Stimulated activated CD4-positive, alpha-beta T cell treated with anti-CD3 and anti-CD28 coated beads, Interleukin-4, amount 100 ng/mL, for 4 hours (primary cell): ENCODE measurements at regions not wholly inside any gene's neighbourhood (a gene's known extent, or its start where the extent isn't known, plus 50 kb on each side); places are given as distances from the start of the nearest gene placed in this dataset.

Experiments
- DNase-seq, 2 experiments: peaks; one replicate each; pipeline ENCODE4 v3.0.0-alpha.2; 2020

DNA sequence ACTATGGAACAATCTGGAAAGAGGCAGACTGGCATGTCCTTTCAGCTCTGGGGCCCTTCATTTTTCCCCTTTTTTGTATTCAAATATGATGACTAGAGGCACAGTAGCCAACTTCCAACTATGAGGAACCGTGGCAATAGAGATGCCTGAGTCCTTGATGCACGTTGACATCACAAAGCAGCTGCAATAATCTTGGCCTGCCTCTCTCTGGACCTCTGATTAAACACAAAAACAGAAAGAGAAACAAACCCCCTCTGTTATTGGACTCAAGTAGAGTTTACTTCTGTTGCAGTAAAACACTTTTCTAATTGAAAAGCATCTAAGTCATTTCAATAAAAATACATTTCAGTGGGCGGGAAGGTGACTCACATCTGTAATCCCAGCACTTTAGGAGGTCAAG is 122.2 kb upstream of the GRAMD2B start:
- DNase-seq: no peak

DNA sequence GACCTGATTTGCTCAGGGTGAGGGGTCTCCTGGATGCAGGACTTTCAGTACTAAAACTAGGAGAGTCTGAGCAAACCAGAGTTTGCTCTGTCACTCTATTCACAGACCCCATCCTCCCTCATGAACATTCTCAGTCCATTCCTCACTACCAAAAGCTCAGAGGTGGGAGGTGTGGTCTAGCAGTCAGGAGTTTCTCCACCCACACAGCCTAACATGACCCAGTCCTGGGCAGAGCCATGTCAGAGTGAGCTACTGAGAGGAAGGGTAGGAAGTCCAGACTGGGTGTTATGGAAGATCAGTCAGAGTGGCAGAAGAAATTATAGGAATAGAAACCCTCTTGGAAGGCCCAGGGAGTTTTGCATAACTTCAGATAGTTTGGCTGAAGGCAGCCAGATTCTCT is 113.3 kb upstream of the GRAMD2B start:
- DNase-seq: no peak

DNA sequence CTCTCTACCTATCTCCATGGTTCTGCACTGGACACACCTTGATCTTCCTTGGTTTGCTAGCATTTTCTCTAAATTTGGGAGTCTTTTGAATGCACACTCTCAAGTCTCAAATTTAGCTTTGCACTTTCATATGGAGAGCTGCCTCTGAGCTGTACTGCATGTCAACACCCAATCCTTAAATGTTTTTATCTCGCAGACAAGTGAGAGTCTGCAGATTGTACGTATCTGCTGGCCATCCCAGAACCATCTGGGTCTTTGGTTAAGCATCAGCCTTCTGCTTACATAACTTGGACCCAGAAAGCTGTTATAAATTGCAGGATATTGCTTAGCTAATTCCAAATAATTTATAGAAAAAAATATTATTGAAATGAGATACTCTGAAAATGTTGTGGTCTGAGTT is 111.4 kb upstream of the GRAMD2B start:
- DNase-seq: no peak

DNA sequence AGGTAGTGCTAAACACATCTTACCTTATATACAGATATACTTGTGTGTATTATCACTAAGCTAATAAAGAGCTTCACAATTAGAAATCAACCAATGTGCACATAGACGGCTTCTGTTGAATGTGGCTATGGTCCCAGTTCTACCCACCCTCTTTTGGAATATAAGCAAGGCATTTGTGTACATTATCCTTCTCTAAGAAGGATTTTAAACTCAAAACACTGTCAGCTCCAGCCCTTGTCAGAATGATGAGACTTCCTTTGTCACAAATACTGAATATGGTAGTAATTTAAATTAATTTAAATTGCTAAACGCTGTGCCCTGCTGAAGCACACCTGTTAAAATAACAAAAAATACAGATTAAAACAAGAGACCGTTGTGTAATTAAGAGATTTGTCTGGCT is 107.9 kb upstream of the GRAMD2B start:
- DNase-seq: no peak

DNA sequence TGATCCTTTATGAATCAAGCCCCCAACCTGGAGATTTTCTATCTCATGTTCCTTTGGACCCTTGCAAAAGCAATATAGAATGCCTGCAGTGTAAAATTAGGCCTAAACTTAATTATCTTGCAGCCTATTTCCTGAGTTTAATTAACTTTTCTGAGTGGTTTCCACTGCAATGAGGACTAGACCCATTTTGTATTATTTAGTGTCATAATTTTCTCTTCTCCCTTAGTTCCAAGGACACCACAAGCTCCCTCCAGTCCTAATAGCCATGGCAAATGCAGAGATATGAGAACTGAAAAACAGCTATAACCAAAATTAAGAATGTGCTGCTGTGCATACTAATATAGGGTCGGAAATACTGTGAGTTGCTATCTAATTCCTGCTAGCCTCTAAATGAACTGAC is 90.9 kb upstream of the GRAMD2B start:
- no peak for DNase-seq

DNA sequence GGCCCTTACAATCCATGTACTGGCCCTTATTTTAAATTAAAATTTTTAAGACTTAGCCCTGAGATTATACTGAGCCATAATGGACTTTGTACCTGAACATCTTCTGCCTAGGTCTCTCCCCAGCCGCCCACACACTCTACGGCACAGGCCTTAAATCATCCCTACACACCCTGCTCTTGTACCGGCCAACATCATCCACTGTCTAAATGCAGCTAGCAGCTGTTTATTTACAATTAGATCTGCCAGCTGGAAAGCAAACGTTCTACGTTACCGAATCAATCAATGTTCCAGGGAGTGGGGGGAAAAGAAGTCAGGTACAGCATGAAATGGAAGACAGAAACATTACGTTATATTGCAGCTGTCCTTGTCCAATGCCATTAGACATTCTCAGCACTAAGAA is 88.4 kb upstream of the GRAMD2B start:
- DNase-seq: no peak

DNA sequence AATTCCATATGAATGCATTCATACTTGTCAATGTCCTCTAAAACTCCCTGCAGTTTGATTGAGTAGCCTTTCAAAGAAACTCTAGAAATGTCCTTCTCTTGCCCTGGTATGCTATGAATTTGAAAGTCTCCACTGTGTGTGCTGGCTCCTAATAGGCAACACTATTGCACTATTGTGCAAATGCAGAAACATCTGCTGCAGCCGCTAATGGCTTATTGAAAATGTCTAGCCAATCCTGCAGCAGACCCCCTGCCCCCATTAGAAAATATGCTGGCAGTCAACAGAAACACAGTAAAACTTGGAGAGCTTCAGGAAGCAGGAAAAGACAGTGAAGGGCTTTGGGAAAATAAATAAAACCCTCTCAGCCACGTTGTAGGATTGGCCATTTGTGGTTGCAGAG is 87.3 kb upstream of the GRAMD2B start:
- no peak for DNase-seq

DNA sequence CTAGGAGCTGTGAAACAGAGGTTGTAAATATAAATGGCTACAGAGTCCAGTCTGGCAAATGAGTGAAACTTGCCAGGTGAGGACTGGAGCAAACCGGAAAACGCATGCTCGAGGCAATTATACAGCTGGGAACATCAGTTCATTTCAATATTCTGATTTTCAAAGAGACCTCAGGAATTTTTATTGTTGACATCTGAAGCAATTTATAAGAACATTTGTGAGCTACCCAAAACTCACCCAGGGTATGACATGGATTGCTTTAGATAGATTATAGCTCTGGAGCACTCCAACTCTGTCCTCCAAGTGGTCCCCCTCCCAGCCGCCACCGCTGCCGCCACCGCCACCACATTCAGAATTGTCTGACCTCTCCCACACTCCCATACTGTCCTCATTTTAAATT is 84.6 kb upstream of the GRAMD2B start:
- no peak for DNase-seq

DNA sequence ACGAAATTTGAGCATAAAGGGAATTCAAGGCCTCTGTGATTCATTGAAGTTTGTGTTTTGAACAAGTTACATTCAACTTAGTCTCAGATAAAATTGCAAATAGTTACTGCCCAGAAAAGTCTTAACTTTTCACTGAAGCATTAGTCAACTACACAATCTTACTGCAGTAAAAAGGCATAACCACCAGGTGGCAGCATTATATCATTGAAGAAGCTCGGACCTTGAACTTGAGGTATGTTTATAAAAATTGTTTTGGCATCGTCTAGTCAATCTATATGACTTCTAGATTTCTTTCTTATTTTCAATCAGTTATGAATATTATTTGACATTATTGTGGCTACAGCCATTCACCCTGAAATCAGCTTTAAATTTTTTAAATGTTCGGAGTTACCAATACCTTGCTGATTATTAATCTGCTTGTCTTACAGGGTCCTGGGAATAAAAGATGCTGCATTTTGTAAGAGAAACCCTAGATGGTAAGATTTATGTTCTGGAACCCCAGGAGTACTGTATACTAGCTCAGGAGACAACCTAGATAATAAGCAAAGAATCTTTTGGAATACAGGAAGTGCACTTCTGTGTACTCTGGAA is 83.9 kb upstream of the GRAMD2B start:
- DNase-seq: peak; percentile 2 to 8

DNA sequence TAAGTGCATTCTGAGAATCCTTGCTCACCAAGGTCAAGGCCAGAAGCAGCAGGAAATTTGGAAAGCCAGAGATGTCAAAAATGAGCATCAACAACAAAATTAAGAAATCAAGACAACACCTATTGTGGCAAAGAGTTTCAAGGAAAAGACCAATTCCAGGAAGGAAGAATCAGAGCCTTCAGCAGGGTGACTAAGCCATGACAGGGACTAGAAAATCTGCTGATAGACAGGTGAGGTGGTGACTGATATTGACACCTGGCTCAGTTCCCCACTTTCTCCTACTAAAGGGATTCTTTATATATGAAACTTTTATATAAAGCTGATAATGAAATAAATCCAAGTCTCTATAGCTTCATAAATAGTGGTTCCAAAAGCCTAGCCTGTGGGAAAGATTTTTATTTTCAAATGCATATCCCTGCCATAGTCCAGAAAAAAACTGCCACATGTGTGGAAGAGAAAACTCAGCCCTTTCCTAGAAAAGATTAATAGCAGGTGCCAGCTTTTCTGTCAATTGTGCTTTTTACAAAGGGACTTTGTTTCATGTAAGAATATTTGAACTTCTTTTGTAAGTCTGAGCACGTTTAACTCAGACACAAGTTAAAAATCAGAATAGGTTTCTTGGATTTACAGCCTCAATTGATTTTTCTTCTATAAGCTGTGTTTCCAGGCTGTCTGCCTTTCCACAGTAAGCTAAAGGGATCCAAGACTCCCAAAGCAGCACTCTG is 81.1 kb upstream of the GRAMD2B start:
- no peak for DNase-seq

DNA sequence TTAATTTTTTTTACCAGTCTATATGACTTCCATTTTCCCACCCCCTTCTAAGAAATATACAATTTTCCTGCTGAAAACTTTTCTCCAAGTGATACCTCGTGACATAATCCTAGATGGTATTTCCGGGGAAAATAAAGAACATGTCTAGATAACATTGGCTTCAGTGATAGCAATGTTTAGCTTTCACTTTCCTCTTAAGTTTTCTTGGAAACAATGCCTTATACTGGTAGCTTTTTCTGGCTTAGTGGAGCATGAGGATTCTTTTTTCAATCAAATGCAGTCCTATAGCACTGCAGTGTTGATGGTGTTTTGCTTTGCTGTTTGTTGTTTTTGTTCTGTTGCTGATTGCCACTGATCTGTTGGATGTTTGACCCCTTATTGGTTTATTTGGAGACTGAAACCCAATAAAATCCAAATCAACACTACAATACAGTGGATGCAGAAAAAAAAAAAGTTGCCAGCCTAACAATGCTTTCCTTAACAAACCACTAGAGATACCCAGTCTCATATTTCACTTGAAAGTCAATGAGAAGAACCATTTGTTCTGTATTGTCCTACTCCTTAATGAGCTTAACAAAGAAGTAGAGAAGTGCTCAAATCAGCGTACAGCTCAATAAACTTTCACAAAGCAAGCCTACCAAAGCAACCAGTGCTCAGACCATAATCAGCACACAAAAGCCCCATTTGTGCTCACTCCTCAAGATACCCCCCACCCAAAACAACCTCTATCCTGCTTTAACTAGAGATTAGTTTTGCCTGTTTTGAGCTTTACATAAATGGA is 74.2 kb upstream of the GRAMD2B start:
- no peak for DNase-seq

DNA sequence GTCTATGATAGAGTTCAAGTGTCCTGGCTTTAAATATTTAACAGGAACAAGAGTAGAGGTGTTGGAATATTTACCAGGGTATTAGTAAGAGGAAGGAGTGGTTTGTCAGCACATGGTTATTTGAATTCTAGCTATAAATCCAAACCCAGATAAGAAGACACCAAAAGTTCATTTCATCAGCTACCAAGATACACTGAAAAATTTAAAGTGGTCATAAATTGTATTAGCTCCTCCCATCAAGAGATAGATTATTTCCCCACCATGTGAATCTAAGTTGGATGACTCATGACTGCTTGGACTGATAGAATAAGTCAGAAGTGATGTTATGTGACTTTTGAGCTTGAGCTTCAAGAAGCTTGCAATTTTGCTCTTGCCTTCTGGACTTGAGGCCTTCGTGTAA is 72.1 kb upstream of the GRAMD2B start:
- DNase-seq: no peak

DNA sequence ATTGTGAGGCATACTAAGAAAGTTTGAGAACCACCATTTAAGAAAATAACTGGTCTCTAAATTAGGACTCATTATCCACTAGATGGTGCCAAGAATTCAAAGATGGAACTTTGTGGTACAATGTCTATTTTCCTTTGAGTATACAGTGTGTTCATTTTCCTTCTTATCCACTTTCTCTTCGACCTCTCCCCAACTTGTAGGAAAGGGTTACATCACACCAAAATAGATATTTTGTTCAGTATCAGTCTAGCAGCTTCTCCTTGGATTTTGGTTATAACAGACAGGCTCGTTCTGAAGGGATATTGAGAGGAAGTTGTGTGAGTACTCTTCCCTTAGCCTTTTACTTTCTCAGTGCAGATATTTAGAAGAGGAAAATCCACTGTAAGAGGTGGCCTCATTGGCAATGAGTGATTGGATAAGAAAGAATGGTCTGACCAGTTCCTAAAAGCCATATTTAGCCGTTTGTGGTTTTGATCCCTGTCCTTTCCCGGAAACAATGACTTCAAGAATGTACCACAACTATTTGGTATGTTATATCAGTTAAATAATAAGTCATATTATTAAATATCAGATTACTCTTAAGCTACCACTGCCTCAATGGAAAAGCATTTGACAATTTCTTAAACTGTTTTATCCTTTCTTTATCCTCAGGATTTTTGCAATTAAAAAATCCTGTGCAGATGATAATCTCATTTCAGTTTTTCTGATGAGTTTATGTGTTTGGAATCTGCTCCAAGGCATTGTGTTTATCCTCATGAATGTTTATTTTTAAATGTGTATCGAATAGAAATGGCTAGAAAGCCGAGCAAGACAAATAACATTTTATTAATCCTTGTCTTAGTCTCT is 69.0 kb upstream of the GRAMD2B start:
- DNase-seq: no peak

DNA sequence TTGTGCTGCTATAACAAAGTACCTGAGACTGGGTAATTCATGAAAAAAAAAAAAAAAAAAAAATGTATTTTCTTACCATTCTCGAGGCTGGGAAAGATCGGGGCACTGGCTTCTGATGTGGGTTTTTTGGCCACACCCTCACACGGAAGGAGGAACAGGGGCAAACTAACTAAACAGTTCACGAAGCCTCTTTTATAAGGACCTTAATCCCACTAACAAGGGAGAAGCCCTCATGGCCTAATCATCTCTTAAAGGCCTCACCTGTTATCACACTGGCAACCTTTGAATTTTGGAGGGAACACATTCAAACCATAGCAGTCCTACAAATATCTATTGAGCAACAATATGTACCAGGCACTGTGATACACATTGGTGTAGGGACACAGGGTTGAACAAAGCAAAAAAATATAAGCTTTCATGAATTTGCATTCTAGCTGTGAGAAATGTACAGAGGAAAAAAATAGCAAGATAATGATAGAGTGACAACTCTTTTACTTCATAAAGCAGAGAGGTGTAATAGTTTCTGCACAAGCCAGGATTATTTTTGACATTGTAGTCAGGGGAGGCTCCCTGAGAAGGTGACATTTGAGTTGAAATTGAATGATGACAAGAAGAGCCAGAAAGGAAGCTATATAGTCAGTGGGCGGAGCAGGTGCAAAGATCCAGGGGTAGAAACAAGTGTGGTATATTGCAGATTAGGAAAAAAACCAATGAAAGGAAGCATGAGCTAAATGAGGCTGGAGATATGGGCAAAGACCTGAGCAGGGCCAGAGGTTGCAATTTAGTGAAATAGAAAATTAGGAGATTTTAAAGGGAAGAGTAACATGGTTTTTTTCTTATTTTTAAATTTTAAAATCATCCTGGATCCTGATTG is 68.1 kb upstream of the GRAMD2B start:
- no peak for DNase-seq

DNA sequence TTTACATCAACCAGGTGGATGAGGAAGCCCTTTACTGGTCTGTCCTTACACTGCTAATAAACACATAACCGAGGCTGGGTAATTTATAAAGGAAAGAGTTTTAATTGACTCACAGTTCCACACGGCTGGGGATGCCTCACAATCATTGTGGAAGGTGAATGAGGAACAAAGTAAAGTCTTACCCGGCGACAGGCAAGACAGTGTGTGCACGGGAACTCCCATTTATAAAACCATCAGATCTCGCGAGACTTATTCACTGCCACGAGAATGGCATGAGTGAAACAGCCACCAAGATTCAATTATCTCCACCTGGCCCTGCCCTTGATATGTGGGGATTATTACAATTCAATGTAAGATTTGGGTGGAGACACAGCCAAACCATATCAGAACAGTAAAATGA is 67.3 kb upstream of the GRAMD2B start:
- no peak for DNase-seq

DNA sequence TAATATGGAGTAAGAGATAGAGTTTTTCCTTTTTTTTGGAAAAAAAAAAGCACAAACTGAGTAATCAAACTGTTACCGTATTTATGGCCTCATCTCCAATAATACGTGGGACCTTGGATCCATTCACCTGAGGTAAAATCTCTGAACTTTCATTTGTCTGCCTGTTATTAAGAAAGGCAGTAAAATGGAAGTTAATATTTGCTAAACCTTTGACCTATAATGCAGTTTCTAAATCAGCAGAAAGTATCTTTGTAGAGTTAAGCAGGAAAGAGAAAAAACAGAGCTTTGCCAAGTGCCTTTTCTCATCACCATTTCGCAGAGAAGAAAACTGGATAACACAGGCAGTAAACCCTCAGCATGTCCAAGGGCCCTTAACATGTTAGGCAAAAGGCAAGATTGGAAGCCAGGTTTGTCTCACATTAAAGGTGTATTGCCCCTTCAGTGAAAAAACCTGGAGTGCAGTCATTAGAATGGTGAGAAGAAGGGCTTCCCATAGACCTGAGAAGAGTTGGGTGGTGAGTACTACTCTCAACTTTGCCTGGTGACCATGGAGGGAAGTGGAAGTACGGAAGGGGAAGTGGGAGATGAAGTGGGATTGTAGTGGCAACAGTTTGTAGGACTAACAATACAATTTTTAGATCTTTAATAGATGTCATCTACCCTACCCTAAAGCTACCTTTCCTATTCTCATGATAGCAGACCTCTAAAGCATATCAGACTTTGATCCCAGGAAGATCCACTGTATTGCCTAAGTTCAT is 65.4 kb upstream of the GRAMD2B start:
- DNase-seq: no peak

DNA sequence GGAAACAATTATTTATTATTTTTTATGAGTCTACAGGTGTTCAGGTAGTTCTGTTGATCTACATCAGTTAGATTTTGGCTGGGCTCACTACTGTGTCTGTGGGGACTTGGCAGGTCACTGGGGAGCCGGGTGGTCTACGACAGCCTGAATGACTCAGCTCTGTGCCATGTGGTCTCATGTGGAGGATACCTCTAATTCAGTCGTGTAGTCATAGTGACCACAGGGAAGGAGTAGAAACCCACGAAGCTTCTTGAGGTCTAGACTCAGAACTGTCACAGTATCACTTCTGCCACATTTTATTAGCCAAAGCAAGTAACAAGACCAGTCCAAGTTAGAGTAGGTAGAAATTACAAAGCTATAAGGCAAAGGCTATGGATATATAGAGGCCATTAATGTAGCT is 64.7 kb upstream of the GRAMD2B start:
- DNase-seq: no peak

DNA sequence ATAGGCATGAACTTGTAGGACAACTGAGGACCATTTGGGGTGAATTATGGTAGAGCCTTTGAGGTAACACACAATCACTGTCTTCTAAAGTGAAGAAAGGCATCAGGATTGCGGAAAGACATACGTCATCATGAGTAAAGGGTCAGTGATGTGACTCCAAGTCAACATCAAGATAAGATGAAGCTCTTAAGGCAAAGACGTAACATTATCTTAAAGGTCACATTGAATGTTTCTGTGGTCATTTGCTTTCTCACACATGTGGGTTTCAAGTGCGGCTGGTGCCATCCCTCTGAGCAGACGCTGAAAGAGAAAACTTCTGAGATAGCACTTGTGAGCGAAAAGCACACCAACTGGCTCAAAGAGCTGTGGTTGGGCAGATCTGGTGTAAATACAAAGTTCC is 63.3 kb upstream of the GRAMD2B start:
- DNase-seq: no peak

DNA sequence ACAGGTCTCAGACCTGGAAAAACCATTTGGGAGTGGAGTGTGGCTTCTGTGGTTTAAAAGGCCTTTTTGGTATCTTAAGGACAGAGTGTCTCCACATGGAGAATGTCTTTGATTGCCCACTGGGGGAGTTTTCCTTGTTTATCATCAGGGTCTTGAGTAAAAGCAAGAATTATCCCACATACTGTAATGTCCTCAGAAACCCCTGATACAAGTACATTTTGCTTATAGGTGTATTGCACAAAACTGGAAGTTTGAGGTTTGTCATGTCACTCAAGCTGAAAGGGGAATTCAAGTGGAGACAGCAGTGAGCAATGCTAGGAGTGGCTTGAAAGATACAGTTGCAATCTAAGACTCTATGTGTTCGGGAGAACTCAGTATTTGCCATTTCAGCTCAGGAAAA is 62.7 kb upstream of the GRAMD2B start:
- no peak for DNase-seq

DNA sequence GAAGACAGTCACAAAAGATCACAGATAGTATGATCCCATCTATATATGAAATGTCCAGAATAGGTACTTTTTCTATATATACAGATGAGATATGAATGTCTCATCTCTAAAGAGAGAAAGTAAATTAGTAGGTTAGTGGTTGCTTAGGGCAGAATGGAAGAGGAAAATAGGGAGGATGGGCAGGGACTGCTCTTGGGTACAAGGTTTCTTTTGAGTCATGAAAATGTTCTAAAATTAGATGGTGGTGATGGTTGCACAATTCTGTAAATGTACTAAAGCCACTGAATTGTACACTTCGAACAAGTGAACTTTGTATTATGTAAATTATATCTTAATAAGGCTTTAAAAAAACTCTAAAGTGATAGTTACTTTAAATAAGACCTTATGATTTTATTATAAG is 59.6 kb upstream of the GRAMD2B start:
- no peak for DNase-seq

DNA sequence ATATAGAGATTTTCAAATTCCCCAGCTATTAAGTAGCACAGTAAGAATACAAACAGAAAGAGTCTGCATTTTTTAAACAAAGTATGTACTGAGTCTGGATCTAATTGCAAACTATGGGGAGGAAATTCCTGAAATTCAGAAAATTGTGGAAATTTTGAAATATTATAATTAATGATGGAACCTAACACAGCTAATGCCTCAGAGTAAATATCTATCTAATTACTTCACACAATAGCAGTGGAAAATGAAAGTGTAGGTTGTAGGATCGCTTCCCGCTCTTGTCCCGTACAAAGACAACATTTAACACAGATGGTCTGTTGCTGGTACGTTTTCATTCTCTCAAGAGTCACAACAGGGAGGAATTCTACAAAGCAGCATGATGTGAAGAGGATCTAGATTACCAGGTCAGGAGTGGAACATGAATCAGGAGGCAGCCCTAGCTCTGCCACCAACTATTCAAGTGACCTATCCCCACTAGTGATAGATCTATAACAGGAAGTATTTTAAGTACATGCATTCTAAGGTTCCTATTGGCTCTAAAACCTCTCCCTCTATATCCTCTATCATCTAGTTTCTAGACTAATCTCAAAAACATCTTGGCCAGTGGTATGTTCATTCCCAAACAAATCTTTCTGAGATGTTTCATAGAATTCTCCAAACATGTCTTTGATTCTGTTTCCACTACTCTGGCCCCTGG is 58.9 kb upstream of the GRAMD2B start:
- no peak for DNase-seq
